IMR-90 (cell line): ENCODE measurements at regions not wholly inside any gene's neighbourhood (a gene's known extent, or its start where the extent isn't known, plus 50 kb on each side); places are given as distances from the start of the nearest gene placed in this dataset.

ENCODE experiments used
- ATAC-seq: fragments of 200-7000 bp; cut with Tn5 transposase; 2 replicates; pipeline ENCODE4 v1.9.1; 2020; ENCODE audit warnings: low read depth, mild to moderate bottlenecking, moderate library complexity
- BruUV-seq: library from RNA; stranded (reverse); fragments of 400-500 nt; replicated peaks from 2 replicates; lab custom pipeline; 2021; lab: Mats Ljungman, UMichigan
- CTCF ChIA-PET: fragments of 300-600 bp; formaldehyde crosslinking; extraction: SDS; loops from one replicate; lab custom pipeline; 2021; ENCODE audit warnings: antibody characterized with exemption; lab: Yijun Ruan, JAX
- POLR2A ChIA-PET: fragments of 300-600 bp; sonication (Branson Sonifier 250); formaldehyde crosslinking; loops from one replicate; lab custom pipeline; 2022; ENCODE audit warnings: antibody characterized with exemption; ENCODE audit not compliant: unreplicated experiment; lab: Charles Lee
- DNase-seq: peaks from one replicate; pipeline ENCODE4 v3.0.0; 2013
- H2AFZ ChIP-seq: replicated peaks from 2 replicates; pipeline ENCODE3; 2013; ENCODE audit warnings: low read length, mild to moderate bottlenecking; ENCODE audit not compliant: poor library complexity
- H2AK5ac ChIP-seq: 2 replicates; pipeline ENCODE4 v1.6.1; 2013; ENCODE audit warnings: low read depth, low read length, inconsistent platforms
- H2AK9ac ChIP-seq: replicated peaks from 2 replicates; pipeline ENCODE3; 2013; ENCODE audit warnings: mild to moderate bottlenecking, low read depth, low read length, moderate library complexity; ENCODE audit not compliant: poor library complexity
- H2BK120ac ChIP-seq: 2 replicates; pipeline ENCODE4 v1.6.1; 2013; ENCODE audit warnings: low read depth, low read length, inconsistent platforms
- H2BK15ac ChIP-seq: 3 replicates; pipeline ENCODE4 v1.6.1; 2013; ENCODE audit warnings: low read depth, low read length, inconsistent platforms
- H2BK20ac ChIP-seq: 2 replicates; pipeline ENCODE4 v1.6.1; 2013; ENCODE audit warnings: low read depth, mild to moderate bottlenecking, inconsistent platforms, low read length, moderate library complexity
- H2BK5ac ChIP-seq: 2 replicates; pipeline ENCODE4 v1.6.1; 2013; ENCODE audit warnings: mild to moderate bottlenecking, low read depth, low read length, inconsistent platforms; ENCODE audit not compliant: poor library complexity, severe bottlenecking
- H3K14ac ChIP-seq: replicated peaks from 2 replicates; pipeline ENCODE4 v1.6.1; 2013; ENCODE audit warnings: low read depth, low read length, inconsistent platforms
- H3K18ac ChIP-seq: 2 replicates; pipeline ENCODE4 v1.6.1; 2013; ENCODE audit warnings: low read depth, low read length, control low read depth
- H3K23ac ChIP-seq: 2 replicates; pipeline ENCODE4 v1.6.1; 2013; ENCODE audit warnings: low read depth, low read length, inconsistent platforms
- H3K27ac ChIP-seq: 2 replicates; pipeline ENCODE4 v1.5.1; 2013; ENCODE audit warnings: mild to moderate bottlenecking, control low read depth, low read length; ENCODE audit not compliant: insufficient read depth
- H3K27me3 ChIP-seq: 2 replicates; pipeline ENCODE4 v1.6.1; 2013; ENCODE audit warnings: low read length; ENCODE audit not compliant: control insufficient read depth, insufficient read depth
- H3K36me3 ChIP-seq: 2 replicates; pipeline ENCODE4 v1.6.1; 2013; ENCODE audit warnings: low read length, mixed read lengths; ENCODE audit not compliant: control insufficient read depth, insufficient read depth
- H3K4ac ChIP-seq: 2 replicates; pipeline ENCODE4 v1.6.1; 2013; ENCODE audit warnings: low read depth, low read length, inconsistent platforms
- H3K4me1 ChIP-seq: 2 replicates; pipeline ENCODE4 v1.6.1; 2013; ENCODE audit warnings: low read length, mixed read lengths; ENCODE audit not compliant: control insufficient read depth, insufficient read depth
- H3K4me2 ChIP-seq: 2 replicates; pipeline ENCODE4 v1.6.1; 2013; ENCODE audit warnings: low read depth, mild to moderate bottlenecking, control low read depth, low read length, moderate library complexity
- H3K4me3 ChIP-seq: 2 replicates; pipeline ENCODE4 v1.5.1; 2013; ENCODE audit warnings: low read depth, mild to moderate bottlenecking, control low read depth, low read length, moderate library complexity; ENCODE audit not compliant: insufficient read depth
- H3K56ac ChIP-seq: 2 replicates; pipeline ENCODE4 v1.6.1; 2013; ENCODE audit warnings: low read length, inconsistent platforms; ENCODE audit not compliant: insufficient read depth; ENCODE audit errors: extremely low read depth
- H3K79me1 ChIP-seq, 2 experiments: 2 replicates each; pipeline ENCODE4 v1.6.1; 2013; ENCODE audit warnings: low read length in 2 of 2, inconsistent platforms in 1 of 2, low read depth in 1 of 2
- H3K9ac ChIP-seq: 2 replicates; pipeline ENCODE4 v1.6.1; 2013; ENCODE audit warnings: low read depth, low read length, control low read depth
- H3K9me1 ChIP-seq: 2 replicates; pipeline ENCODE4 v1.6.1; 2013; ENCODE audit warnings: low read length, inconsistent platforms; ENCODE audit not compliant: insufficient read depth
- H3K9me3 ChIP-seq: 2 replicates; pipeline ENCODE4 v1.6.1; 2013; ENCODE audit warnings: low read length; ENCODE audit not compliant: control insufficient read depth, insufficient read depth
- H4K20me1 ChIP-seq: 2 replicates; pipeline ENCODE4 v1.6.1; 2013; ENCODE audit warnings: low read length, inconsistent platforms; ENCODE audit not compliant: insufficient read depth
- H4K5ac ChIP-seq: 2 replicates; pipeline ENCODE4 v1.6.1; 2013; ENCODE audit warnings: mild to moderate bottlenecking, low read depth, low read length, control low read depth
- H4K8ac ChIP-seq, 2 experiments: 2 replicates each; pipeline ENCODE4 v1.6.1; 2013; ENCODE audit warnings: low read depth in 2 of 2, low read length in 2 of 2, control low read depth in 1 of 2, inconsistent platforms in 1 of 2
- H4K91ac ChIP-seq: 2 replicates; pipeline ENCODE4 v1.6.1; 2013; ENCODE audit warnings: low read depth, low read length, inconsistent platforms; ENCODE audit not compliant: insufficient read depth
- BHLHE40 ChIP-seq: fragments of 150-350 bp; IDR thresholded peaks from 2 replicates; pipeline ENCODE4 v1.6.1; 2016; ENCODE audit warnings: mild to moderate bottlenecking, low read depth, low read length
- FOS ChIP-seq: fragments of 150-350 bp; IDR thresholded peaks from 2 replicates; pipeline ENCODE4 v1.6.1; 2016; ENCODE audit warnings: low read depth, low read length
- MXI1 ChIP-seq: IDR thresholded peaks from 2 replicates; pipeline ENCODE4 v1.6.1; 2012; ENCODE audit warnings: low read depth, mild to moderate bottlenecking, low read length, moderate library complexity, borderline replicate concordance
- NFE2L2 ChIP-seq: fragments of 150-350 bp; IDR thresholded peaks from 2 replicates; pipeline ENCODE4 v1.6.1; 2016; ENCODE audit warnings: low read depth, mild to moderate bottlenecking, low read length
- POLR2A ChIP-seq: IDR thresholded peaks from 2 replicates; pipeline ENCODE4 v1.6.1; 2012; ENCODE audit warnings: mild to moderate bottlenecking, low read depth, low read length
- RFX5 ChIP-seq: IDR thresholded peaks from 2 replicates; pipeline ENCODE4 v1.8.0; 2012; ENCODE audit warnings: low read depth, mild to moderate bottlenecking, low read length, moderate library complexity
- WGBS, 2 experiments: methylation state at CpG; one replicate each; pipeline versions ENCODE4 v1.1.5 to v1.1.7; 2013; ENCODE audit warnings: missing lambda C conversion rate in 2 of 2; ENCODE audit not compliant: insufficient read length in 1 of 2; ENCODE audit errors: extremely low coverage in 2 of 2; 5-methylcytosine and 5-hydroxymethylcytosine counted together
- dilution Hi-C: fragments of 300-500 bp; cut with HindIII; formaldehyde crosslinking; loops from one replicate; pipeline ENCODE4 v1.14.3; 2018; ENCODE audit warnings: low sequenced_read_pairs; ENCODE audit not compliant: unreplicated experiment
- in situ Hi-C: fragments of 300-500 bp; cut with MboI; formaldehyde crosslinking; loops from 3 replicates; pipeline ENCODE4 v1.14.3; 2019; ENCODE audit warnings: low sequenced_read_pairs, inconsistent platforms, mixed read lengths
- intact Hi-C: fragments of 100-400 bp; cut with micrococcal nuclease; formaldehyde crosslinking; loops from 2 replicates; pipeline ENCODE4 v1.10.0; 2022
- TF ChIP-seq, protein P1 (sequence below): fragments of 150-350 bp; IDR thresholded peaks from 2 replicates; pipeline ENCODE4 v1.6.1; 2017; ENCODE audit warnings: mild to moderate bottlenecking, antibody characterized with exemption, low read length, low read depth

DNA sequence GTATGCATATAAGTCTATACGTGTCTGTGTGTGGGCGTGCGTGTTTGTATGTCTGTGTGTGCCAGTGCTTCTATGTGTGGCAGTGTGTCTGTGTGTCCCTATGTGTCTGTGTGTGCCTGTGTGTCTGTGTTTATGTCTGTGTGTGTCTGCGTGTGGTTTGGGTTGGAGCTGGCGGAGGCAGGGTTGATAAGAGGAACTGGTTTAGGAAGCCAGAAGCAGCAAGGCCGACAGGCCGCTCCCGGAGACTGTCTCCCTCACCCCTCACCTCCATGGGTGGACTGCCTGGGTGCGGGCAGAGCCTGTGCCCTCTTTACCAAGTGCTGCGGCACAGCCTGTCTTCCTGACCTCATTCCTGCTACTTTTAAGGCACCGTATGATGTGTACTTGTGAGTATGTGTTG is 327.1 kb upstream of the B3GAT1 start:
- POLR2A ChIA-PET, result no interaction called here
- no peaks in the 10 kb centered on the region for H3K27me3 ChIP-seq
- no peak overlapping the region for H4K8ac ChIP-seq
- in situ Hi-C loops, result no loop called here
- H2BK15ac ChIP-seq, result no peak overlapping the region
- no peak overlapping the region for H3K23ac ChIP-seq
- no peak overlapping the region for H3K4ac ChIP-seq
- H3K9me1 ChIP-seq, result no peaks in the 10 kb centered on the region
- TF ChIP-seq RFX5 (no peak), MXI1 (no peak), NFE2L2 (no peak), FOS (no peak), POLR2A (no peak), BHLHE40 (no peak)
- TF ChIP-seq, protein P1, sequence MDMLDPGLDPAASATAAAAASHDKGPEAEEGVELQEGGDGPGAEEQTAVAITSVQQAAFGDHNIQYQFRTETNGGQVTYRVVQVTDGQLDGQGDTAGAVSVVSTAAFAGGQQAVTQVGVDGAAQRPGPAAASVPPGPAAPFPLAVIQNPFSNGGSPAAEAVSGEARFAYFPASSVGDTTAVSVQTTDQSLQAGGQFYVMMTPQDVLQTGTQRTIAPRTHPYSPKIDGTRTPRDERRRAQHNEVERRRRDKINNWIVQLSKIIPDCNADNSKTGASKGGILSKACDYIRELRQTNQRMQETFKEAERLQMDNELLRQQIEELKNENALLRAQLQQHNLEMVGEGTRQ, result no peak
- dilution Hi-C loops, result no loop called here
- no peak overlapping the region for H3K18ac ChIP-seq
- H3K9ac ChIP-seq, result no peak overlapping the region
- CTCF ChIA-PET, result no interaction called here
- DNase-seq (no peak), ATAC-seq (no peak)
- H3K4me3 ChIP-seq, result no peak overlapping the region
- H4K20me1 ChIP-seq, result no peaks in the 10 kb centered on the region
- H2AK9ac ChIP-seq, result no peak overlapping the region
- H3K79me1 ChIP-seq, result no peaks in the 10 kb centered on the region
- no peak overlapping the region for H3K27ac ChIP-seq
- intact Hi-C loops, result no loop called here
- no peak overlapping the region for H4K5ac ChIP-seq
- H4K91ac ChIP-seq, result no peak overlapping the region
- H3K9me3 ChIP-seq, result peaks cover 28% of the 10 kb centered on the region
- H3K56ac ChIP-seq, result no peak overlapping the region
- no peak overlapping the region for H2BK120ac ChIP-seq
- no peak overlapping the region for H3K4me2 ChIP-seq
- 100% methylated on average over 3 of the region's 11 CpGs; no CpG with 5 or more reads in 1 of the 2 experiments for WGBS, 2 experiments
- no peak overlapping the region for H2BK20ac ChIP-seq
- peaks cover 5% of the 10 kb centered on the region; the same call in 1 of the 2 replicates for H3K4me1 ChIP-seq
- BruUV-seq, result no TSS peak
- no peak overlapping the region for H3K14ac ChIP-seq
- no peaks in the 10 kb centered on the region for H3K36me3 ChIP-seq
- H2BK5ac ChIP-seq, result peak overlapping the region; percentile 89
- no peak overlapping the region for H2AFZ ChIP-seq
- H2AK5ac ChIP-seq, result no peak overlapping the region
